Glomerular endothelial cell (primary cell): ENCODE measurements at regions not wholly inside any gene's neighbourhood (a gene's known extent, or its start where the extent isn't known, plus 50 kb on each side); places are given as distances from the start of the nearest gene placed in this dataset.

Experiments used
- DNase-seq: peaks from one replicate; pipeline ENCODE4 v3.0.0-alpha.2; 2011; ENCODE audit warnings: low read depth, low spot score; ENCODE audit errors: extremely low read depth

GRCh38 chr6:8583291-8583690, 147.9 kb upstream of the SLC35B3 start:
- DNase-seq: no peak

- no peak for DNase-seq
Measured at GRCh38 chr6:8579372-8579771, 144.0 kb upstream of the SLC35B3 start.

GRCh38 chr6:8578006-8578405, 142.7 kb upstream of the SLC35B3 start:
- DNase-seq: no peak

- DNase-seq: no peak
Measured at GRCh38 chr6:8574749-8575468, 139.6 kb upstream of the SLC35B3 start.

GRCh38 chr6:8574311-8574710, 139.0 kb upstream of the SLC35B3 start:
- no peak for DNase-seq

- DNase-seq: no peak
Measured at GRCh38 chr6:8570256-8570920, 135.0 kb upstream of the SLC35B3 start.

GRCh38 chr6:8562125-8562524, 126.8 kb upstream of the SLC35B3 start:
- DNase-seq: no peak

GRCh38 chr6:8558953-8559352, 123.6 kb upstream of the SLC35B3 start:
- DNase-seq: no peak

- DNase-seq: no peak
Measured at GRCh38 chr6:8557014-8557748, 121.8 kb upstream of the SLC35B3 start.

GRCh38 chr6:8556370-8557013, 121.1 kb upstream of the SLC35B3 start:
- no peak for DNase-seq

- DNase-seq: no peak
Measured at GRCh38 chr6:8551993-8552392, 116.6 kb upstream of the SLC35B3 start.

- DNase-seq: no peak
Measured at GRCh38 chr6:8551386-8551785, 116.0 kb upstream of the SLC35B3 start.

- DNase-seq: no peak
Measured at GRCh38 chr6:8549074-8549790, 113.9 kb upstream of the SLC35B3 start.

- DNase-seq: no peak
Measured at GRCh38 chr6:8546496-8546895, 111.2 kb upstream of the SLC35B3 start.

- DNase-seq: no peak
Measured at GRCh38 chr6:8545336-8545735, 110.0 kb upstream of the SLC35B3 start.

GRCh38 chr6:8543714-8544113, 108.4 kb upstream of the SLC35B3 start:
- DNase-seq: no peak

- DNase-seq: no peak
Measured at GRCh38 chr6:8539453-8539852, 104.1 kb upstream of the SLC35B3 start.

GRCh38 chr6:8536122-8536521, 100.8 kb upstream of the SLC35B3 start:
- no peak for DNase-seq

- DNase-seq: no peak
Measured at GRCh38 chr6:8535519-8535918, 100.2 kb upstream of the SLC35B3 start.

GRCh38 chr6:8530785-8531435, 95.6 kb upstream of the SLC35B3 start:
- DNase-seq: no peak
